ENCODE measurements at regions not wholly inside any gene's neighbourhood (a gene's known extent, or its start where the extent isn't known, plus 50 kb on each side); places are given as distances from the start of the nearest gene placed in this dataset.

GRCh38 chr2:221262651-221263050, 309.5 kb downstream of the EPHA4 start:
- no peak for TF ChIP-seq ZFP37 (CRISPR knock-in tag; IDR thresholded peaks at IDR 0.05; ENCODE audit: borderline replicate concordance)
- no peak for TF ChIP-seq TBL1XR1 (IDR thresholded peaks at IDR 0.05; ENCODE audit: borderline replicate concordance, low read length, partially characterized antibody)
- TF ChIP-seq ZNF576 (CRISPR knock-in tag; IDR thresholded peaks at IDR 0.05), result no peak
- H3K27me3 ChIP-seq (ENCODE audit: control insufficient read depth in 1 of 2, insufficient read depth in 2 of 2, low read length in 2 of 2), result no peaks in the 10 kb centered on the region
- no peak overlapping the region for H3K27ac ChIP-seq (ENCODE audit: extremely low read length, insufficient read depth, low read length)
- no peak for FAIRE-seq
- H3K79me2 ChIP-seq (ENCODE audit: insufficient read depth, low read length), result no peaks in the 10 kb centered on the region
- H4K20me1 ChIP-seq (ENCODE audit: insufficient read depth, low read length), result no peaks in the 10 kb centered on the region
- no peaks in the 10 kb centered on the region for H3K36me3 ChIP-seq (replicated peaks in 1 of 2; ENCODE audit: control insufficient read depth in 1 of 2, insufficient read depth in 2 of 2, low read length in 2 of 2)
- no peak overlapping the region for H2AFZ ChIP-seq (ENCODE audit: low read length)
- no peak overlapping the region for H3K4me3 ChIP-seq (replicated peaks in 1 of 3; ENCODE audit: insufficient read depth in 1 of 3, low read depth in 2 of 3, low read length in 3 of 3)
- BruUV-seq (replicated peaks), result no TSS peak
- H3K9me3 ChIP-seq (ENCODE audit: low read length), result no peaks in the 10 kb centered on the region
- DNase-seq (ENCODE audit: low spot score), result no peak
- H3K4me1 ChIP-seq (ENCODE audit: insufficient read depth, low read length), result no peaks in the 10 kb centered on the region
- ChIA-PET POLR2A (no interaction called here), CTCF (ENCODE audit: low intra/inter-chr PET ratio, low total read pairs) (no interaction called here)
- H3K4me2 ChIP-seq (ENCODE audit: low read depth, low read length), result no peak overlapping the region
- in situ Hi-C loops (cut with HindIII; ENCODE audit: extremely low pct_ligation_motif_present, low pct_unique_long_range_greater_than_20kb) (no loop called here), intact Hi-C loops (cut with micrococcal nuclease; ENCODE audit: unreplicated experiment) (no loop called here)
- no peak overlapping the region for H3K9ac ChIP-seq (ENCODE audit: insufficient read depth, low read depth, low read length)
- 16% methylated on average over 3 of the region's 3 CpGs for WGBS (ENCODE audit: low lambda C conversion rate)
- no peak for ATAC-seq

GRCh38 chr2:221263573-221263972, 308.5 kb downstream of the EPHA4 start:
- ATAC-seq (no peak), FAIRE-seq (no peak), DNase-seq (ENCODE audit: low spot score) (no peak)
- Histone ChIP-seq H3K4me1 (ENCODE audit: insufficient read depth, low read length) (no peaks in the 10 kb centered on the region), H3K9ac (ENCODE audit: insufficient read depth, low read depth, low read length) (no peak overlapping the region), H3K36me3 (replicated peaks in 1 of 2; ENCODE audit: control insufficient read depth in 1 of 2, insufficient read depth in 2 of 2, low read length in 2 of 2) (no peaks in the 10 kb centered on the region), H3K27ac (ENCODE audit: extremely low read length, insufficient read depth, low read length) (no peak overlapping the region), H3K4me3 (replicated peaks in 1 of 3; ENCODE audit: insufficient read depth in 1 of 3, low read depth in 2 of 3, low read length in 3 of 3) (no peak overlapping the region), H3K79me2 (ENCODE audit: insufficient read depth, low read length) (no peaks in the 10 kb centered on the region), H3K4me2 (ENCODE audit: low read depth, low read length) (no peak overlapping the region), H3K9me3 (ENCODE audit: low read length) (no peaks in the 10 kb centered on the region), H2AFZ (ENCODE audit: low read length) (no peak overlapping the region), H3K27me3 (ENCODE audit: control insufficient read depth in 1 of 2, insufficient read depth in 2 of 2, low read length in 2 of 2) (no peaks in the 10 kb centered on the region), H4K20me1 (ENCODE audit: insufficient read depth, low read length) (no peaks in the 10 kb centered on the region)
- ChIA-PET POLR2A (no interaction called here), CTCF (ENCODE audit: low intra/inter-chr PET ratio, low total read pairs) (no interaction called here)
- BruUV-seq (replicated peaks), result no TSS peak
- 1% methylated on average over 2 of the region's 2 CpGs for WGBS (ENCODE audit: low lambda C conversion rate)
- TF ChIP-seq ZGPAT (CRISPR knock-in tag; IDR thresholded peaks at IDR 0.05) (no peak), CREB1 (IDR thresholded peaks at IDR 0.05) (0 out of 2 replicates have a peak, but pooled peaks have one; percentile 18), CREB1 (CRISPR knock-in tag; IDR thresholded peaks at IDR 0.05) (no peak), ZBTB26 (CRISPR knock-in tag; IDR thresholded peaks at IDR 0.05; ENCODE audit: borderline replicate concordance) (no peak), ATF7 (IDR thresholded peaks at IDR 0.05) (peak; percentile 71), ATF7 (CRISPR knock-in tag; IDR thresholded peaks at IDR 0.05) (no peak)
- intact Hi-C loops (cut with micrococcal nuclease; ENCODE audit: unreplicated experiment) (no loop called here), in situ Hi-C loops (cut with HindIII; ENCODE audit: extremely low pct_ligation_motif_present, low pct_unique_long_range_greater_than_20kb) (no loop called here)
